ENCODE measurements at regions not wholly inside any gene's neighbourhood (a gene's known extent, or its start where the extent isn't known, plus 50 kb on each side); places are given as distances from the start of the nearest gene placed in this dataset.
A peak's percentile ranks its signal among the peaks of the same experiment; 100 is the strongest.

- H3K4me1 ChIP-seq: no peaks in the 10 kb centered on the region
- peak in 2 of 4 donors; percentile 68 to 71 for DNase-seq
- H3K4me3 ChIP-seq: no peak overlapping the region
- H3K36me3 ChIP-seq: no peaks in the 10 kb centered on the region
- intact Hi-C loops (cut with DNase I): loop anchor here in 1 of 2 donors (10.0 kb wide), 1 partner anchor 335 kb away; no protein-coding TSS in a partner anchor
- ATAC-seq: peak; percentile 52
- peak overlapping the region in 1 of 2 donors; percentile 5 for H3K27ac ChIP-seq
- no peaks in the 10 kb centered on the region for H3K27me3 ChIP-seq
- peak; percentile 29 to 31 for TF ChIP-seq CTCF (IDR thresholded peaks at IDR 0.05)
- no peaks in the 10 kb centered on the region for H3K9me3 ChIP-seq
These were observed 129.4 kb downstream of the SLC16A9 start for GRCh38 chr10:59580026-59580863.

GRCh38 chr10:59578741-59579140, 130.9 kb downstream of the SLC16A9 start:
- Histone ChIP-seq H3K36me3 (no peaks in the 10 kb centered on the region), H3K27ac (no peak overlapping the region), H3K4me3 (no peak overlapping the region), H3K9me3 (no peaks in the 10 kb centered on the region), H3K27me3 (no peaks in the 10 kb centered on the region), H3K4me1 (no peaks in the 10 kb centered on the region)
- ATAC-seq (no peak), DNase-seq (no peak)
- TF ChIP-seq CTCF (IDR thresholded peaks at IDR 0.05): no peak
- intact Hi-C loops (cut with DNase I): no loop called here

- H3K27me3 ChIP-seq: no peaks in the 10 kb centered on the region
- H3K4me1 ChIP-seq: no peaks in the 10 kb centered on the region
- H3K9me3 ChIP-seq: no peaks in the 10 kb centered on the region
- no peaks in the 10 kb centered on the region for H3K36me3 ChIP-seq
- intact Hi-C loops (cut with DNase I): no loop called here
- TF ChIP-seq CTCF (IDR thresholded peaks at IDR 0.05): no peak
- ATAC-seq: no peak
- H3K4me3 ChIP-seq: no peak overlapping the region
- H3K27ac ChIP-seq: no peak overlapping the region
- no peak for DNase-seq
These were observed 131.7 kb downstream of the SLC16A9 start for GRCh38 chr10:59577984-59578383.

- intact Hi-C loops (cut with DNase I): no loop called here
- DNase-seq: no peak
- Histone ChIP-seq H3K27ac (no peak overlapping the region), H3K4me3 (no peak overlapping the region), H3K36me3 (no peaks in the 10 kb centered on the region), H3K27me3 (no peaks in the 10 kb centered on the region), H3K9me3 (no peaks in the 10 kb centered on the region), H3K4me1 (no peaks in the 10 kb centered on the region)
- no peak for TF ChIP-seq CTCF (IDR thresholded peaks at IDR 0.05)
- ATAC-seq: no peak
These were observed 134.4 kb downstream of the SLC16A9 start for GRCh38 chr10:59575269-59575668.

- Histone ChIP-seq H3K27ac (no peak overlapping the region), H3K36me3 (no peaks in the 10 kb centered on the region), H3K9me3 (no peaks in the 10 kb centered on the region), H3K4me1 (no peaks in the 10 kb centered on the region), H3K27me3 (no peaks in the 10 kb centered on the region), H3K4me3 (no peak overlapping the region)
- intact Hi-C loops (cut with DNase I): no loop called here
- TF ChIP-seq CTCF (IDR thresholded peaks at IDR 0.05): no peak
- ATAC-seq: no peak
- DNase-seq: no peak
These were observed 146.1 kb downstream of the SLC16A9 start for GRCh38 chr10:59563531-59563930.
